Stimulated activated CD4-positive, alpha-beta T cell treated with anti-CD3 and anti-CD28 coated beads, Interleukin-2, amount 100 ng/mL, for 48 hours (primary cell): ENCODE measurements at regions not wholly inside any gene's neighbourhood (a gene's known extent, or its start where the extent isn't known, plus 50 kb on each side); places are given as distances from the start of the nearest gene placed in this dataset.

Experiments used
- DNase-seq, 2 donors: peaks; one replicate each; pipeline ENCODE4 v3.0.0-alpha.2; 2020

- no peak for DNase-seq
Measured at GRCh38 chr2:12391116-12391515, 325.6 kb upstream of the TRIB2 start.

GRCh38 chr2:12396699-12397098 lies 320.0 kb upstream of the TRIB2 start:
- no peak for DNase-seq

- no peak for DNase-seq
Measured at GRCh38 chr2:12397854-12398253, 318.9 kb upstream of the TRIB2 start.

GRCh38 chr2:12399240-12399639 lies 317.5 kb upstream of the TRIB2 start:
- DNase-seq = no peak

- no peak for DNase-seq
Measured at GRCh38 chr2:12400543-12400942, 316.2 kb upstream of the TRIB2 start.

- no peak for DNase-seq
Measured at GRCh38 chr2:12402440-12403139, 314.1 kb upstream of the TRIB2 start.

GRCh38 chr2:12404497-12404896 lies 312.2 kb upstream of the TRIB2 start:
- no peak for DNase-seq

GRCh38 chr2:12407160-12407559 lies 309.6 kb upstream of the TRIB2 start:
- no peak for DNase-seq

- peak in 1 of 2 donors; percentile 6 for DNase-seq
Measured at GRCh38 chr2:12412898-12413305, 303.8 kb upstream of the TRIB2 start.

- DNase-seq = no peak
Measured at GRCh38 chr2:12415536-12415935, 301.2 kb upstream of the TRIB2 start.

GRCh38 chr2:12416600-12416999 lies 300.1 kb upstream of the TRIB2 start:
- peak; percentile 25 to 29 for DNase-seq

- no peak for DNase-seq
Measured at GRCh38 chr2:12417786-12418185, 298.9 kb upstream of the TRIB2 start.

GRCh38 chr2:12419803-12420202 lies 296.9 kb upstream of the TRIB2 start:
- DNase-seq = no peak

- DNase-seq = no peak
Measured at GRCh38 chr2:12421046-12421445, 295.7 kb upstream of the TRIB2 start.

- no peak for DNase-seq
Measured at GRCh38 chr2:12424219-12424618, 292.5 kb upstream of the TRIB2 start.

GRCh38 chr2:12424809-12425208 lies 291.9 kb upstream of the TRIB2 start:
- DNase-seq = no peak

GRCh38 chr2:12428324-12428723 lies 288.4 kb upstream of the TRIB2 start:
- DNase-seq = no peak

- DNase-seq = no peak
Measured at GRCh38 chr2:12428786-12429185, 287.9 kb upstream of the TRIB2 start.

GRCh38 chr2:12429779-12430406 lies 286.8 kb upstream of the TRIB2 start:
- no peak for DNase-seq

GRCh38 chr2:12430407-12431133 lies 286.2 kb upstream of the TRIB2 start:
- DNase-seq = peak in 1 of 2 donors; percentile 14

GRCh38 chr2:12432985-12433625 lies 283.6 kb upstream of the TRIB2 start:
- DNase-seq = no peak

- DNase-seq = no peak
Measured at GRCh38 chr2:12433626-12433990, 283.1 kb upstream of the TRIB2 start.

- DNase-seq = no peak
Measured at GRCh38 chr2:12434630-12435098, 282.1 kb upstream of the TRIB2 start.
